Thoracic aorta (tissue), 2 donors: ENCODE measurements at regions not wholly inside any gene's neighbourhood (a gene's known extent, or its start where the extent isn't known, plus 50 kb on each side); places are given as distances from the start of the nearest gene placed in this dataset.

Source experiments
- ATAC-seq: fragments of 150-250 bp; one replicate; pipeline ENCODE4 v1.8.0; 2017; ENCODE audit warnings: low read depth; ENCODE audit not compliant: insufficient number of reproducible peaks, low FRiP score
- DNase-seq: peaks from one replicate; pipeline ENCODE4 v3.0.0-alpha.2; 2020; ENCODE audit warnings: low spot score
- H3K27ac ChIP-seq, 2 donors: fragments of 200-600 bp; sonication (generic); 1 replicate in 1 of 2; 2 replicates in 1 of 2; pipeline ENCODE4 v1.5.1; 2016; ENCODE audit warnings: mild to moderate bottlenecking in 2 of 2, moderate library complexity in 2 of 2
- H3K27me3 ChIP-seq: fragments of 200-600 bp; sonication (generic); replicated peaks from 2 replicates; pipeline ENCODE4 v1.6.0; 2016; ENCODE audit warnings: mild to moderate bottlenecking; ENCODE audit not compliant: insufficient read depth
- H3K36me3 ChIP-seq: fragments of 200-600 bp; sonication (generic); one replicate; pipeline ENCODE4 v1.5.1; 2016
- H3K4me1 ChIP-seq, 2 donors: fragments of 200-600 bp; sonication (generic); 1 replicate in 1 of 2; 2 replicates in 1 of 2; pipeline versions ENCODE4 v1.5.1 to v1.6.0; 2016; ENCODE audit warnings: low read depth in 2 of 2, mild to moderate bottlenecking in 1 of 2; ENCODE audit not compliant: control insufficient read depth in 1 of 2
- H3K4me3 ChIP-seq: fragments of 200-600 bp; sonication (generic); 2 replicates; pipeline ENCODE4 v1.5.1; 2016; ENCODE audit warnings: mild to moderate bottlenecking
- H3K9me3 ChIP-seq: fragments of 200-600 bp; sonication (generic); 2 replicates; pipeline ENCODE4 v1.5.1; 2016
- CTCF ChIP-seq: fragments of 200-600 bp; sonication (generic); IDR thresholded peaks from one replicate; pipeline ENCODE4 v1.5.1; 2019; ENCODE audit warnings: antibody characterized with exemption

DNA sequence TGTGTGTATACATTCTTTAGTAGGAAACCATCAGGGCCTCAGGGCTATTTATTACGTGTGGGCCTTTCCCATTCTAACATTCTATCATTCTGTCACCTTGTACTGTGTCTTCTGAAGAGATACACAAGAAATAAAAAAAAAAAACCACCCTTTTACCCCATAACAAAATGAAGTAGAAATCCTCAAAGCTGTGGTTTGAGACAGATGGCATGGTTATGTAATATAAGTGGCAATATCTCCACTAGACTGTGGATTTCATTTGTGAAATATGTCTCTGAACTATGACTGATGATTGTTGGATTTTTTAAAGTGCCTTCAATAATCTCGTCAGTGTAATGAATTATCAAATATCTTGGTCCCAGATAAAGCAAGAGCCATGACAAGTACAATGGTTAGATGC lies 150.0 kb upstream of the BLID start:
- Histone ChIP-seq H3K4me1 (peaks cover 0 to 21% of the 10 kb centered on the region in 2 donors), H3K36me3 (no peaks in the 10 kb centered on the region)
- TF ChIP-seq CTCF = no peak

GRCh38 chr11:122264121-122264520 lies 148.1 kb upstream of the BLID start:
- H3K4me1 ChIP-seq = peaks cover 0 to 28% of the 10 kb centered on the region in 2 donors
- H3K27me3 ChIP-seq = no peaks in the 10 kb centered on the region
- no peak overlapping the region for H3K27ac ChIP-seq
- no peak for ATAC-seq
- H3K9me3 ChIP-seq = no peaks in the 10 kb centered on the region
- TF ChIP-seq CTCF = no peak
- no peak overlapping the region for H3K4me3 ChIP-seq
- no peak for DNase-seq
- H3K36me3 ChIP-seq = no peaks in the 10 kb centered on the region

More for the DNA sequence above, 150.0 kb upstream of the BLID start:
- no peak for DNase-seq
- H3K27ac ChIP-seq = no peak overlapping the region
- no peak for ATAC-seq
- H3K4me3 ChIP-seq = no peak overlapping the region
- H3K9me3 ChIP-seq = no peaks in the 10 kb centered on the region
- no peaks in the 10 kb centered on the region for H3K27me3 ChIP-seq

- DNase-seq (no peak), ATAC-seq (no peak)
- Histone ChIP-seq H3K27me3 (no peaks in the 10 kb centered on the region), H3K36me3 (no peaks in the 10 kb centered on the region), H3K4me1 (peaks cover 0 to 21% of the 10 kb centered on the region in 2 donors), H3K9me3 (no peaks in the 10 kb centered on the region), H3K4me3 (no peak overlapping the region), H3K27ac (no peak overlapping the region)
- TF ChIP-seq CTCF = no peak
Measured at GRCh38 chr11:122261546-122261945, 145.5 kb upstream of the BLID start.

DNA sequence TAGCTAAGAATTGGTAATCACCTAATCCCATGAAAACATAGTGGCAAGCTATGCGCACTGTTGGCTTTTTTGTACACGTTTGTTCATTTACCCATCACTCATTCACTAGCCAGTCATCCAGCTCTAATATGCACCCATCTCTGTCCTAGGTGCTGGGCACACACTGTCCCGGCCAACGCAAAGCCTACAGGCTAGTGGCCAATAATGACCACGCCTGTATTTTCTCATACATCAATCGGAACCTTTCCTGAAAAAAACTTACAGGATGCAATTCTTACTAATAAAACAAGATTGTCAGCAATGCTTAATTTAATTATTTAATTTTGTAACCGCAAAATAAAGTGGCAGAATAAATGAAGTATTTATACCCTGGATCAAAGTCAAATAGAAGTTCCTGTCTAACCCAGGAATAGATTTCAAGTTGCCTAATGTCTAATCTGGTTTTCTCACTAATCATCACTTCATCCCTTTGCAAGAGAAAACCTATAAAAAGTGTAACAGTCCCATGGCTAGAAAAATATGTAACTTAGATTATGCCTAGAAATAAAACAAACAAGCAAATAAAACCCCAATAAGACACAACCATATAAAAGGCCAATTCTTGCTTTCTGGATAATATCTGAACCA lies 143.3 kb upstream of the BLID start:
- no peak for DNase-seq
- no peak for TF ChIP-seq CTCF
- no peak overlapping the region for H3K27ac ChIP-seq
- H3K27me3 ChIP-seq = no peaks in the 10 kb centered on the region
- no peaks in the 10 kb centered on the region for H3K9me3 ChIP-seq
- no peak overlapping the region for H3K4me3 ChIP-seq
- ATAC-seq = no peak
- no peaks in the 10 kb centered on the region for H3K36me3 ChIP-seq
- peaks cover 0 to 15% of the 10 kb centered on the region in 2 donors for H3K4me1 ChIP-seq

DNA sequence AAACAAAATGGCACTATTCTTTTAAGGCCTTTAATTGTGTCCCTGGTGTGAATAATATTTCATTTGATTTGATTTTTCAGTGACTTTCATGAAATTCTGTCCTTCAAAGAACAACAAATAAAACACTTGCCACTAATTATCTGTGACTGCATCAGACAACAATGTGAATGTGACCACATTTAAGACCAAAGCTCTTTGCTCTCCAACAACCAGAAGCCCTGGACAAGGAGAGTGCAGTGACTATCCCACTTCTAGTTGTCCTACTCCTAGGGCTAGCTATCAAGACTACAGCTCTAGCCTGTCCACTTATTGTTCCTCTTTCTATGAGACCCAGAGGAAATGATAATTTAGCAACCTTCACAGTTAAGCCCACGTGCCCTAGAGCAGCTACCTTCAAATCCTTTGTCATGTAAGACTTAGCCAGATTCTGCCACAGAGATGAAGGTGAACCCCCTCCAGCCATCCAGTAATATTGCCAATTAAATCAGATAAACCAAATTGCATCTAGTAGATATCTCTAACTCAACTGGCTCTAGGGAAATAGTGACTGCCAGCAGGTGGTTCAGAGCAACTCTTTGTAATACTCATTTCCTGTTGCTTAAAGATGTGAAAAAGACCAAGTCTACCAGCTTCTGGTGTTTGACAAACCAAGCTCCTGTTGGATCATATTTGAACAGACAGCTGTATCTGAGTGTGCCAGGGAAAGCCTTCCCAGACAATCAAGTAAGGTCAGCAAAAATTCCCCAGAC lies 142.6 kb upstream of the BLID start:
- DNase-seq (no peak), ATAC-seq (no peak)
- no peak overlapping the region for H3K4me3 ChIP-seq
- peaks cover 0 to 21% of the 10 kb centered on the region in 2 donors for H3K4me1 ChIP-seq
- TF ChIP-seq CTCF = no peak
- no peaks in the 10 kb centered on the region for H3K27me3 ChIP-seq
- no peaks in the 10 kb centered on the region for H3K36me3 ChIP-seq
- H3K27ac ChIP-seq = no peak overlapping the region
- H3K9me3 ChIP-seq = no peaks in the 10 kb centered on the region
